ENCODE measurements at regions not wholly inside any gene's neighbourhood (a gene's known extent, or its start where the extent isn't known, plus 50 kb on each side); places are given as distances from the start of the nearest gene placed in this dataset.

GRCh38 chr2:221973902-221974301, 324.9 kb downstream of the PAX3 start:
- Histone ChIP-seq H3K27ac (ENCODE audit: low read depth, low read length, poor library complexity, severe bottlenecking) (no peak overlapping the region), H3K79me2 (ENCODE audit: insufficient read depth, low read length) (no peaks in the 10 kb centered on the region), H3K4me3 (ENCODE audit: low read depth, low read length, poor library complexity, severe bottlenecking) (no peak overlapping the region), H4K20me1 (ENCODE audit: insufficient read depth, low read length) (no peaks in the 10 kb centered on the region), H3F3A (ENCODE audit: insufficient read depth, low read length) (no peaks in the 10 kb centered on the region), H3K4me1 (ENCODE audit: insufficient read depth, low read length, severe bottlenecking) (no peaks in the 10 kb centered on the region), H3K36me3 (ENCODE audit: insufficient read depth, low read length) (no peaks in the 10 kb centered on the region), H3K4me2 (ENCODE audit: low read length) (no peak overlapping the region), H3K9me2 (ENCODE audit: low read depth, low read length) (no peaks in the 10 kb centered on the region), H3K9ac (ENCODE audit: low read length) (no peak overlapping the region), H2AFZ (ENCODE audit: low read length) (no peak overlapping the region), H3K27me3 (ENCODE audit: insufficient read depth, low read length) (no peaks in the 10 kb centered on the region), H3K9me3 (ENCODE audit: low read length) (no peaks in the 10 kb centered on the region)
- TF ChIP-seq, protein P1, sequence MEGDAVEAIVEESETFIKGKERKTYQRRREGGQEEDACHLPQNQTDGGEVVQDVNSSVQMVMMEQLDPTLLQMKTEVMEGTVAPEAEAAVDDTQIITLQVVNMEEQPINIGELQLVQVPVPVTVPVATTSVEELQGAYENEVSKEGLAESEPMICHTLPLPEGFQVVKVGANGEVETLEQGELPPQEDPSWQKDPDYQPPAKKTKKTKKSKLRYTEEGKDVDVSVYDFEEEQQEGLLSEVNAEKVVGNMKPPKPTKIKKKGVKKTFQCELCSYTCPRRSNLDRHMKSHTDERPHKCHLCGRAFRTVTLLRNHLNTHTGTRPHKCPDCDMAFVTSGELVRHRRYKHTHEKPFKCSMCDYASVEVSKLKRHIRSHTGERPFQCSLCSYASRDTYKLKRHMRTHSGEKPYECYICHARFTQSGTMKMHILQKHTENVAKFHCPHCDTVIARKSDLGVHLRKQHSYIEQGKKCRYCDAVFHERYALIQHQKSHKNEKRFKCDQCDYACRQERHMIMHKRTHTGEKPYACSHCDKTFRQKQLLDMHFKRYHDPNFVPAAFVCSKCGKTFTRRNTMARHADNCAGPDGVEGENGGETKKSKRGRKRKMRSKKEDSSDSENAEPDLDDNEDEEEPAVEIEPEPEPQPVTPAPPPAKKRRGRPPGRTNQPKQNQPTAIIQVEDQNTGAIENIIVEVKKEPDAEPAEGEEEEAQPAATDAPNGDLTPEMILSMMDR (IDR thresholded peaks at IDR 0.05; ENCODE audit: low read length): no peak
- no peak for TF ChIP-seq EZH2 (IDR thresholded peaks at IDR 0.05; ENCODE audit: borderline replicate concordance, low read length)

DNA sequence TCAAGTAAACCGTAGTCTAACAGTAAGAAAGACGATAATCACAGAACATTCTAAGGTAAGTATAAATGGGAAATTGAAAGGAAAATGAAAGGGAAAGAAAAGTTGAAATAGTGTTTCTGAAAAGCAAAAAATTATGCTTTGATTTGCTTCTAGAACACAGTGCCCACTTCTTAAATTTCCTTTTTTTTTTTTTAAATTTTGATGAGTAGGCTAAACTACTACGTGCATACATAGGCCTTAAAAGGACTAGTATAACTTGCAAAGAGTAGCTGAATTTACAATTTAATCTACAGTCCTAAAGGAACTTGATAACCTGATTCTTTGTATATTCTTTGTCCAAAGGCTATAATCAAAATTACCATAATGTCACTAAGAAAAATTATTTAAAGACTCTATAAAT, 325.3 kb downstream of the PAX3 start:
- H3K9me3 ChIP-seq (ENCODE audit: low read length): no peaks in the 10 kb centered on the region
- no peaks in the 10 kb centered on the region for H3K27me3 ChIP-seq (ENCODE audit: insufficient read depth, low read length)
- H3K9me2 ChIP-seq (ENCODE audit: low read depth, low read length): no peaks in the 10 kb centered on the region
- no peak overlapping the region for H3K27ac ChIP-seq (ENCODE audit: low read depth, low read length, poor library complexity, severe bottlenecking)
- H3K9ac ChIP-seq (ENCODE audit: low read length): no peak overlapping the region
- no peak overlapping the region for H3K4me2 ChIP-seq (ENCODE audit: low read length)
- no peak overlapping the region for H2AFZ ChIP-seq (ENCODE audit: low read length)
- no peaks in the 10 kb centered on the region for H3K79me2 ChIP-seq (ENCODE audit: insufficient read depth, low read length)
- H4K20me1 ChIP-seq (ENCODE audit: insufficient read depth, low read length): no peaks in the 10 kb centered on the region
- no peaks in the 10 kb centered on the region for H3K4me1 ChIP-seq (ENCODE audit: insufficient read depth, low read length, severe bottlenecking)
- H3F3A ChIP-seq (ENCODE audit: insufficient read depth, low read length): no peaks in the 10 kb centered on the region
- TF ChIP-seq, protein P1 (IDR thresholded peaks at IDR 0.05; ENCODE audit: low read length): no peak
- TF ChIP-seq EZH2 (IDR thresholded peaks at IDR 0.05; ENCODE audit: borderline replicate concordance, low read length): no peak
- H3K36me3 ChIP-seq (ENCODE audit: insufficient read depth, low read length): no peaks in the 10 kb centered on the region
- no peak overlapping the region for H3K4me3 ChIP-seq (ENCODE audit: low read depth, low read length, poor library complexity, severe bottlenecking)

DNA sequence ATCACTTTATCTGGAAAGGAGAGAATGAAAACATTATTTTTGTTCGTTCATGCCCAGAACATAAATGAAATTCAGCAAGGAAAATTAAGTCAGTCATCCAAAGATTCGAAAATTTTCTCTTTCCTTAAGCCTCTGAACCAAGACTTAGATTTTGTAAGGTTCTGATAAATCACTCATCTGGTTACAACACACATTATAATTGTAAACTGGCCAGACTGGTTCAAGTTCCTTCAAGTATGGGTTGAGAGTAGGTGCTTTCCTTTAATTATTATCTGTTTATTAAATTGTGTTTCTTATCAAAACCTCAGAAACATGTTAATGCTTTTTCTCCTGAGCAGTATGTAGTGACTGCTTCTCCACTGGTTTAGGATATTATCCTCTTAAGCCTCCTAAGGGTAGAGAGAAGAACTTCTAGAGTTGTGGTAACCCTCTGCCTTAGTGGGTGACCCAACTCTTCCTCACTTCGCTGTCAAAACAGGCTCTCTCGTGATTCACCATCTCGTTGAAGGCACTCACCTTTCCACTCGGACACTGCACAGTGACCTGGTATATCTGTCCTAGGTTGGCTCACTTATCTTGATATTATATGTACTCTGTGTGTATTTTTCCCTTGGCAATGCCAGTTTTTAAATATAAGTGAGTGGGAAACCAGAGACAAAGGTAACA, 325.9 kb downstream of the PAX3 start:
- no peaks in the 10 kb centered on the region for H3F3A ChIP-seq (ENCODE audit: insufficient read depth, low read length)
- TF ChIP-seq, protein P1 (IDR thresholded peaks at IDR 0.05; ENCODE audit: low read length): no peak
- TF ChIP-seq EZH2 (IDR thresholded peaks at IDR 0.05; ENCODE audit: borderline replicate concordance, low read length): no peak
- no peaks in the 10 kb centered on the region for H3K36me3 ChIP-seq (ENCODE audit: insufficient read depth, low read length)
- no peaks in the 10 kb centered on the region for H3K79me2 ChIP-seq (ENCODE audit: insufficient read depth, low read length)
- H4K20me1 ChIP-seq (ENCODE audit: insufficient read depth, low read length): no peaks in the 10 kb centered on the region
- H3K27me3 ChIP-seq (ENCODE audit: insufficient read depth, low read length): no peaks in the 10 kb centered on the region
- H3K9ac ChIP-seq (ENCODE audit: low read length): no peak overlapping the region
- no peaks in the 10 kb centered on the region for H3K4me1 ChIP-seq (ENCODE audit: insufficient read depth, low read length, severe bottlenecking)
- H3K27ac ChIP-seq (ENCODE audit: low read depth, low read length, poor library complexity, severe bottlenecking): no peak overlapping the region
- no peak overlapping the region for H2AFZ ChIP-seq (ENCODE audit: low read length)
- no peak overlapping the region for H3K4me2 ChIP-seq (ENCODE audit: low read length)
- H3K4me3 ChIP-seq (ENCODE audit: low read depth, low read length, poor library complexity, severe bottlenecking): no peak overlapping the region
- no peaks in the 10 kb centered on the region for H3K9me3 ChIP-seq (ENCODE audit: low read length)
- H3K9me2 ChIP-seq (ENCODE audit: low read depth, low read length): no peaks in the 10 kb centered on the region
